Breast epithelium (tissue), 4 donors: ENCODE measurements at regions not wholly inside any gene's neighbourhood (a gene's known extent, or its start where the extent isn't known, plus 50 kb on each side); places are given as distances from the start of the nearest gene placed in this dataset.

Experiments used
- DNase-seq, 2 donors: peaks; one replicate each; pipeline ENCODE4 v3.0.0-alpha.2; 2019; ENCODE audit warnings: low spot score in 2 of 2
- H3K27ac ChIP-seq, 2 donors: fragments of 200-600 bp; sonication (generic) in 1 of 2; one replicate each; pipeline ENCODE4 v1.5.1; 2016 to 2019; ENCODE audit warnings: mild to moderate bottlenecking in 1 of 2
- H3K27me3 ChIP-seq, 2 donors: fragments of 200-600 bp; sonication (generic) in 1 of 2; one replicate each; pipeline versions ENCODE4 v1.5.1 to v1.6.0; 2017 to 2019; ENCODE audit warnings: control low read depth in 1 of 2, mild to moderate bottlenecking in 1 of 2
- H3K36me3 ChIP-seq: fragments of 200-600 bp; one replicate; pipeline ENCODE4 v1.5.1; 2019
- H3K4me1 ChIP-seq, 2 donors: fragments of 200-600 bp; sonication (generic); one replicate each; pipeline ENCODE4 v1.5.1; 2016 to 2019; ENCODE audit warnings: control low read depth in 1 of 2
- H3K4me3 ChIP-seq, 3 donors: fragments of 200-600 bp; sonication (generic); 1 replicate in 2 of 3; 2 replicates in 1 of 3; pipeline ENCODE4 v1.5.1; 2016 to 2019; ENCODE audit warnings: mild to moderate bottlenecking in 3 of 3, moderate library complexity in 2 of 3
- H3K9me3 ChIP-seq, 2 donors: fragments of 200-600 bp; sonication (generic) in 1 of 2; one replicate each; pipeline ENCODE4 v1.5.1; 2016 to 2019; ENCODE audit warnings: control low read depth in 1 of 2
- CTCF ChIP-seq, 3 donors: fragments of 450-650 bp; IDR thresholded peaks; one replicate each; pipeline ENCODE4 v1.5.1; 2016 to 2017; ENCODE audit warnings: antibody characterized with exemption in 3 of 3, mild to moderate bottlenecking in 3 of 3, moderate library complexity in 3 of 3
- POLR2A ChIP-seq: fragments of 450-650 bp; IDR thresholded peaks from one replicate; pipeline ENCODE4 v1.6.1; 2016; ENCODE audit warnings: antibody characterized with exemption, mild to moderate bottlenecking, moderate library complexity
- POLR2AphosphoS5 ChIP-seq, 3 donors: sonication (generic); formaldehyde crosslinking; IDR thresholded peaks; one replicate each; pipeline ENCODE4 v1.6.1; 2017; ENCODE audit warnings: antibody characterized with exemption in 3 of 3
- intact Hi-C: fragments of 100-400 bp; cut with DNase I; formaldehyde crosslinking; loops from one replicate; pipeline ENCODE4 v1.15.1; 2023; ENCODE audit warnings: low total_unique reads

GRCh38 chr3:102614585-102614984 is 179.8 kb downstream of the ZPLD1 start:
- Histone ChIP-seq H3K27me3 (no peaks in the 10 kb centered on the region), H3K27ac (no peak overlapping the region), H3K36me3 (no peaks in the 10 kb centered on the region), H3K4me3 (no peak overlapping the region), H3K4me1 (no peaks in the 10 kb centered on the region), H3K9me3 (peaks cover 0 to 4% of the 10 kb centered on the region in 2 donors)
- no peak for DNase-seq
- no peak for TF ChIP-seq CTCF (IDR thresholded peaks at IDR 0.05)
- intact Hi-C loops = no loop called here

- H3K36me3 ChIP-seq = no peaks in the 10 kb centered on the region
- no peaks in the 10 kb centered on the region for H3K4me1 ChIP-seq
- TF ChIP-seq POLR2AphosphoS5 (IDR thresholded peaks at IDR 0.05) (no peak), POLR2A (no peak), CTCF (IDR thresholded peaks at IDR 0.05) (no peak)
- intact Hi-C loops = no loop called here
- no peak overlapping the region for H3K4me3 ChIP-seq
- H3K27ac ChIP-seq = no peak overlapping the region
- DNase-seq = no peak
- no peaks in the 10 kb centered on the region for H3K27me3 ChIP-seq
- peaks cover 0 to 4% of the 10 kb centered on the region in 2 donors for H3K9me3 ChIP-seq
Observed at GRCh38 chr3:102617381-102617780, 182.6 kb downstream of the ZPLD1 start.

GRCh38 chr3:102619361-102619760 is 184.5 kb downstream of the ZPLD1 start:
- no peak for DNase-seq
- intact Hi-C loops = no loop called here
- Histone ChIP-seq H3K27ac (no peak overlapping the region), H3K36me3 (no peaks in the 10 kb centered on the region), H3K27me3 (no peaks in the 10 kb centered on the region), H3K9me3 (peaks cover 0 to 4% of the 10 kb centered on the region in 2 donors), H3K4me1 (no peaks in the 10 kb centered on the region), H3K4me3 (no peak overlapping the region)
- TF ChIP-seq POLR2AphosphoS5 (IDR thresholded peaks at IDR 0.05) (no peak), CTCF (IDR thresholded peaks at IDR 0.05) (no peak), POLR2A (no peak)

- TF ChIP-seq POLR2AphosphoS5 (IDR thresholded peaks at IDR 0.05) (no peak), CTCF (IDR thresholded peaks at IDR 0.05) (no peak), POLR2A (no peak)
- Histone ChIP-seq H3K27ac (no peak overlapping the region), H3K27me3 (no peaks in the 10 kb centered on the region), H3K4me1 (no peaks in the 10 kb centered on the region), H3K36me3 (no peaks in the 10 kb centered on the region), H3K9me3 (no peaks in the 10 kb centered on the region), H3K4me3 (no peak overlapping the region)
- intact Hi-C loops = no loop called here
- DNase-seq = no peak
Observed at GRCh38 chr3:102629943-102630342, 195.1 kb downstream of the ZPLD1 start.

GRCh38 chr3:102630531-102630930 is 195.7 kb downstream of the ZPLD1 start:
- Histone ChIP-seq H3K27me3 (no peaks in the 10 kb centered on the region), H3K27ac (no peak overlapping the region), H3K4me1 (no peaks in the 10 kb centered on the region), H3K4me3 (no peak overlapping the region), H3K9me3 (no peaks in the 10 kb centered on the region), H3K36me3 (no peaks in the 10 kb centered on the region)
- no peak for DNase-seq
- intact Hi-C loops = no loop called here
- no peak for TF ChIP-seq CTCF (IDR thresholded peaks at IDR 0.05)
- TF ChIP-seq POLR2AphosphoS5 (IDR thresholded peaks at IDR 0.05) = no peak
- TF ChIP-seq POLR2A = no peak
